Loucy (cell line): ENCODE measurements at regions not wholly inside any gene's neighbourhood (a gene's known extent, or its start where the extent isn't known, plus 50 kb on each side); places are given as distances from the start of the nearest gene placed in this dataset.

Experiments used
- CTCF ChIP-seq: fragments of 200-600 bp; sonication (generic); conservative IDR thresholded peaks from 2 replicates; pipeline ENCODE4 v1.5.1; 2014; ENCODE audit warnings: mild to moderate bottlenecking, antibody characterized with exemption, low read length
- EZH2phosphoT487 ChIP-seq: fragments of 200-600 bp; IDR thresholded peaks from 2 replicates; pipeline ENCODE4 v1.6.1; 2018; ENCODE audit warnings: antibody characterized with exemption, mild to moderate bottlenecking, moderate library complexity, borderline replicate concordance

DNA sequence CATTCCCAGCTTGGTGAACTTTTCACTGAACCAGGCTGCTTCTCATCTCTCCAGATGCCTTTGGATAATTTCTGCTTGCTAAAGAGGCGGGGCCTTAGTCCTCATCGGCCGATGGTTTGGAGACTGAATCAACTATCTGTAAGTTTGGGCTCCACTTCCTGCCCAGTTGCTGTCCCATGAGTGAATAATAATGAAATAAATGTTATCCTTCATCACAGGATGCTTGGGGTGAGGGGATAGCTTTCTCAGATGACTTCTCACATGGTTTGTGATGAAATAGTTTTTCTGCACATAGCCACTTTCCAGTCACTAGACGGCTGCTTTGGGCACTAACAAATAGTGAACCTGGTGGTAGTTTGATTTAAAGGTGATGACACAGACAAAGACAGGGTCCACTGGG, 376.6 kb upstream of the TRIB2 start:
- TF ChIP-seq CTCF (no peak), EZH2phosphoT487 (no peak)
